LNCaP clone FGC (cell line): ENCODE measurements at regions not wholly inside any gene's neighbourhood (a gene's known extent, or its start where the extent isn't known, plus 50 kb on each side); places are given as distances from the start of the nearest gene placed in this dataset.

ENCODE experiments used
- DNase-seq: peaks from one replicate; pipeline ENCODE4 v3.0.0-alpha.2; 2011; ENCODE audit warnings: low read depth
- H3K4me3 ChIP-seq: 2 replicates; pipeline ENCODE4 v1.5.1; 2011; ENCODE audit warnings: mild to moderate bottlenecking, low read depth, low read length, control low read depth
- TF ChIP-seq, protein P1 (sequence below): IDR thresholded peaks from 2 replicates; pipeline ENCODE4 v1.5.1; 2012; ENCODE audit warnings: mild to moderate bottlenecking; ENCODE audit not compliant: control insufficient read depth, insufficient read depth; ENCODE audit errors: extremely low read depth

DNA sequence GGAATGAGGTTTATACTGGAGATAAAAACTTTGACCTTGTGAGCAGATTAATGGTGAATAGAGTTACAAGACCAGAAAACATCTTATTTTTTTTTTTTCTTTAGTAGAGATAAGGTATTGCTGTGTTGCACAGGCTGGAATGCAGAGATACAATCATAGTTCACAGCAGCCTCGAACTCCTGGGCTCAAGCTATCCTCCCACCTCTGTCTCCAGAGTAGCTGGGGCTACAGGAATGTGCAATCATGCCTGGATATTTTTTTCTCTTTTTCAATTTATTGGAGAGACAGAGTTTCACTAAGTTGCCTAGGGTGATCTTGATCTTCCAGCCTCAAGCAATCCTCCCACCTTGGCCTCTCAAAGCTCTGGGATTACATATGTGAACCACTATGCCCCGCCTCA, 2139.1 kb downstream of the PCDH9 start:
- no peak for DNase-seq
- TF ChIP-seq, protein P1, sequence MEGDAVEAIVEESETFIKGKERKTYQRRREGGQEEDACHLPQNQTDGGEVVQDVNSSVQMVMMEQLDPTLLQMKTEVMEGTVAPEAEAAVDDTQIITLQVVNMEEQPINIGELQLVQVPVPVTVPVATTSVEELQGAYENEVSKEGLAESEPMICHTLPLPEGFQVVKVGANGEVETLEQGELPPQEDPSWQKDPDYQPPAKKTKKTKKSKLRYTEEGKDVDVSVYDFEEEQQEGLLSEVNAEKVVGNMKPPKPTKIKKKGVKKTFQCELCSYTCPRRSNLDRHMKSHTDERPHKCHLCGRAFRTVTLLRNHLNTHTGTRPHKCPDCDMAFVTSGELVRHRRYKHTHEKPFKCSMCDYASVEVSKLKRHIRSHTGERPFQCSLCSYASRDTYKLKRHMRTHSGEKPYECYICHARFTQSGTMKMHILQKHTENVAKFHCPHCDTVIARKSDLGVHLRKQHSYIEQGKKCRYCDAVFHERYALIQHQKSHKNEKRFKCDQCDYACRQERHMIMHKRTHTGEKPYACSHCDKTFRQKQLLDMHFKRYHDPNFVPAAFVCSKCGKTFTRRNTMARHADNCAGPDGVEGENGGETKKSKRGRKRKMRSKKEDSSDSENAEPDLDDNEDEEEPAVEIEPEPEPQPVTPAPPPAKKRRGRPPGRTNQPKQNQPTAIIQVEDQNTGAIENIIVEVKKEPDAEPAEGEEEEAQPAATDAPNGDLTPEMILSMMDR = no peak
- no peak overlapping the region for H3K4me3 ChIP-seq

DNA sequence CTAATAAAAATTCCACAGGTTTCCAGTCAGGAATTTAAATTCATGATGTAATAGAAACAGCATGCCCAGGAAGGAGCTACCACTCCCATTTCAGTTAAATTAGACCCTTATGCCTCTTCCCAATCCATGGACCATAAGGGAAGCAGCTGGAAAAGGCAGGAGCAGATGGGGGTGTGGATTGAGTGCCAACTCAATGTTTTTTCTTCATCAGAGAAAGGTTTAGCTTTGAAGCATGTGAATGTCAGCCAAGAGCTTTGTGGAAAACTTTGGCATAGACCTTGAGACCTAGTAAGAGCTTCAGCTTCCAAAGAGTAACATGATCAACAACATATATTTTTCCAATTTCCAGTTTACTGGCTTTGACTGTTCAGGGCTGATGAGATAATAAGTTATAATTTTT, 2139.9 kb downstream of the PCDH9 start:
- TF ChIP-seq, protein P1 = no peak
- no peak for DNase-seq
- no peak overlapping the region for H3K4me3 ChIP-seq

DNA sequence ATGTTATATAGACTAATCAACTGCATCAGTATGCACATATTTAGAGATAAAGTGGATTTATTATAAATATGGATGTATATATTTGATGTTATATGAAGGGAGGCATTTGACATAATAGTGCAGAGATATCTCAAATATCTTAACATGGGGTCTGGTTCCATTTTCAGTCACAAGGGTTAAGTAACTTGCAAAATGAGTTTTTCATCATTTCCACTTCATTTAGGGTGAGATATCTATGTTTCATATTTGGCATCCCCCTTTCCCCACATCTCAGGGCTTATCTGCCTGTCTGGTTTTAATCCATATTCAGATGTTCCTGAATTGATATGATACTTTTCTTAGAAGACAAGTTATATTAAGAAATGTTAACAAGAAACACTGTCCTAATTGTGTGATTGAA, 2141.2 kb downstream of the PCDH9 start:
- H3K4me3 ChIP-seq = no peak overlapping the region
- no peak for DNase-seq
- TF ChIP-seq, protein P1 = no peak

DNA sequence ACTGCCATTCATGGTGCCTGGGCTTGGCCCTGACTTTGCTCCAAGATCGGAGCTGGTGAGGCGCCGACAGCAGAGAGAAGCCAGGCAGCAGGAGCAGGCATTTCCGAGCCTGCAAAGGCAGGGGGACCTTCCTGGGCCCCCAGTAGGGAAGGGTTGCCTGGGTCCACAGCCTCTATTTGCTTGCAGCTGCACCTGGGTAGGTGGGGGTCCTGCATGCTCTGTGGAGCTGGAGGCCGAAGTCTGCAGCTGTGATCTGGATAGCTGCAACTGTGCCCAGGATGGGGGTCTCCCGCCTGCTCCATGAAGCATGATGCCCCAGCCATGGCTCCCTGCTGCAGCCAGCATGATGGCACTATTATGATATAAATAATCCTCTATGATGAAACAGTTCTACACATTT, 2144.2 kb downstream of the PCDH9 start:
- no peak for DNase-seq
- TF ChIP-seq, protein P1 = no peak
- no peak overlapping the region for H3K4me3 ChIP-seq

DNA sequence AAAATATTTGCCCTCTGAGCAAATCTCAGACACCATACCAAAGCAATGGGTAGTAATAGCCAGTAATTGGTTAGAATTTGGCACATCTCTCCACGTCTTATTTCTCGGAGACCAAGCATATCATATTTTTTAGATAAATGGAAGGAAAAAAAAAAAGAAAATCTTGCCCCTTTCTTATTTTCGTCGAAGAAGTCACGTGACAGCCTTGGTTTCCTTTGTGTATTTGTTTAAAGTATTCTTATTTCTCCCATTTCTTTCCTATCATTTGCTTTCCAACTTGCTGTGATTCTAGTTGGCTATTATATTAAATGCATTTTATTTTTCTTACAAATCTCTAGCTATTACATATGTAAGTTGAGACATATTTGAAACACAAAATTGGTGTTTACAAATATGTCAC, 2155.9 kb downstream of the PCDH9 start:
- TF ChIP-seq, protein P1 = no peak
- no peak for DNase-seq
- H3K4me3 ChIP-seq = no peak overlapping the region

DNA sequence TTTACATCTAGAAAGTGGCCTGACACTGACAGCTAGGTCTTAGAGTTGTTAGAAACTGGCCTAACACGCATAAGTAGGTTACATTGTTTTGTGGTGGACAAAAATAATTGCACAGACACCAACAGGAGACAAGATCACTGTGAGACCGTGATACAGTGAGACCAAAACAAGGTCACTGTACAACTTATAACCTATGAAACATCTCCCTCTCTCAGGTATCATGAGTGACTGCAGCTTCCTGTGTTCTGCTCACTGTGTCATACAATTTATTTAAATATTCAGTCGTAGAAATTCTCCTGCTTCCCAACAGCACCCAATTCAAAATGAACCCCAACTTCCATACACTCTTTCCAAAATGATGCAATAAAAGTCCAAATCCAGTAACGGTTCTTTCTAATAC, 2165.2 kb downstream of the PCDH9 start:
- H3K4me3 ChIP-seq = no peak overlapping the region
- DNase-seq = no peak
- TF ChIP-seq, protein P1 = no peak

DNA sequence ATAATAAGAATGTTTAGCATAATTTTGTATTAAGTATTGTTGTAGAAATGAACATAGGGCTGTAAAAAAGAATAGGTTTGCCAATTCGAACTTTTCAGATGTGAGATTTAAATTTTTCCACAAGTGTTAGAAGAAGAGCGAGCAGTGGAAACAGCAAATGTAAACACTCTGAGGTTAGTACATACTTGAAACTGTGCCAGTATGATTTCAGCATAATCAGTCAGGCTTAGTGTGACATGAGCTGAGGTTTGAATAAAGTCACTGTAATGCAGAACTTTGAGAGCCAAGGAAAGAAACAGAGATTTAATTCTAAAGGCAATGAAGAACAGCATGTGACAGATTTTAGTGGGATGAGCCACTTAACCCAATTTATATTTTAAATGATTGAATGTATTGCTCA, 2166.4 kb downstream of the PCDH9 start:
- no peak for DNase-seq
- H3K4me3 ChIP-seq = no peak overlapping the region
- TF ChIP-seq, protein P1 = no peak
